Nucleus accumbens (tissue), 56 donors: ENCODE measurements at regions not wholly inside any gene's neighbourhood (a gene's known extent, or its start where the extent isn't known, plus 50 kb on each side); places are given as distances from the start of the nearest gene placed in this dataset.

Experiments used
- DNase-seq, 56 donors: peaks; one replicate each; lab custom pipeline; 2025; lab: John Stamatoyannopoulos, UW

GRCh38 chr11:116145187-116145865 lies 627.5 kb downstream of the BUD13 start:
- no peak for DNase-seq

- peak in 1 of 56 donors; percentile 11 for DNase-seq
Observed at GRCh38 chr11:116144387-116144958, 628.3 kb downstream of the BUD13 start.

GRCh38 chr11:116138280-116138679 lies 634.1 kb upstream of the CADM1 start:
- no peak for DNase-seq

GRCh38 chr11:116137753-116138152 lies 633.5 kb upstream of the CADM1 start:
- no peak for DNase-seq

- no peak for DNase-seq
Observed at GRCh38 chr11:116136987-116137674, 632.9 kb upstream of the CADM1 start.

- no peak for DNase-seq
Observed at GRCh38 chr11:116135891-116136290, 631.7 kb upstream of the CADM1 start.

GRCh38 chr11:116134450-116134849 lies 630.2 kb upstream of the CADM1 start:
- no peak for DNase-seq

GRCh38 chr11:116132273-116132978 lies 628.2 kb upstream of the CADM1 start:
- DNase-seq = no peak

GRCh38 chr11:116130122-116130521 lies 625.9 kb upstream of the CADM1 start:
- peak in 1 of 56 donors; percentile 21 for DNase-seq

- DNase-seq = no peak
Observed at GRCh38 chr11:116129456-116129855, 625.2 kb upstream of the CADM1 start.

GRCh38 chr11:116126562-116126961 lies 622.3 kb upstream of the CADM1 start:
- DNase-seq = no peak

- DNase-seq = no peak
Observed at GRCh38 chr11:116124922-116125714, 620.9 kb upstream of the CADM1 start.

- no peak for DNase-seq
Observed at GRCh38 chr11:116123739-116124138, 619.5 kb upstream of the CADM1 start.

GRCh38 chr11:116122697-116123472 lies 618.7 kb upstream of the CADM1 start:
- no peak for DNase-seq

GRCh38 chr11:116119158-116119557 lies 614.9 kb upstream of the CADM1 start:
- no peak for DNase-seq

GRCh38 chr11:116118138-116118470 lies 613.9 kb upstream of the CADM1 start:
- DNase-seq = no peak

GRCh38 chr11:116117331-116118137 lies 613.3 kb upstream of the CADM1 start:
- no peak for DNase-seq

GRCh38 chr11:116115801-116116200 lies 611.6 kb upstream of the CADM1 start:
- no peak for DNase-seq

GRCh38 chr11:116114198-116114651 lies 610.0 kb upstream of the CADM1 start:
- peak in 37 of 56 donors; percentile 3 to 95 (median 54) for DNase-seq
